Loucy (cell line): ENCODE measurements at regions not wholly inside any gene's neighbourhood (a gene's known extent, or its start where the extent isn't known, plus 50 kb on each side); places are given as distances from the start of the nearest gene placed in this dataset.

ENCODE experiments used
- H2AFZ ChIP-seq: fragments of 200-600 bp; sonication (generic); 2 replicates; pipeline ENCODE4 v1.6.0; 2016; ENCODE audit warnings: antibody characterized with exemption, mild to moderate bottlenecking, low read length, moderate library complexity
- H3F3A ChIP-seq: fragments of 200-600 bp; 2 replicates; pipeline ENCODE4 v1.6.0; 2016; ENCODE audit warnings: antibody characterized with exemption, low read depth, mild to moderate bottlenecking
- H3K27me3 ChIP-seq: fragments of 200-600 bp; sonication (generic); 2 replicates; pipeline ENCODE4 v1.6.1; 2014; ENCODE audit warnings: low read length, mild to moderate bottlenecking; ENCODE audit not compliant: insufficient read depth, poor library complexity, severe bottlenecking
- H3K36me3 ChIP-seq: fragments of 200-600 bp; sonication (generic); 2 replicates; pipeline ENCODE4 v1.6.1; 2016; ENCODE audit warnings: low read length; ENCODE audit not compliant: insufficient read depth
- H3K4me1 ChIP-seq: fragments of 200-600 bp; sonication (generic); 2 replicates; pipeline ENCODE4 v1.5.1; 2014; ENCODE audit warnings: low read length, mild to moderate bottlenecking; ENCODE audit not compliant: insufficient read depth, poor library complexity, severe bottlenecking
- H3K4me2 ChIP-seq: fragments of 200-600 bp; sonication (generic); 2 replicates; pipeline ENCODE4 v1.6.0; 2014; ENCODE audit warnings: antibody characterized with exemption, low read length, low read depth, mild to moderate bottlenecking; ENCODE audit not compliant: poor library complexity, severe bottlenecking
- H3K4me3 ChIP-seq: fragments of 200-600 bp; sonication (generic); 2 replicates; pipeline ENCODE4 v1.5.1; 2014; ENCODE audit warnings: low read length, mild to moderate bottlenecking, mixed read lengths; ENCODE audit not compliant: poor library complexity, severe bottlenecking
- H3K79me2 ChIP-seq: fragments of 200-600 bp; sonication (generic); 2 replicates; pipeline ENCODE4 v1.6.1; 2014; ENCODE audit warnings: low read length; ENCODE audit not compliant: insufficient read depth
- H3K9ac ChIP-seq: fragments of 200-600 bp; sonication (generic); 2 replicates; pipeline ENCODE4 v1.6.0; 2014; ENCODE audit warnings: mild to moderate bottlenecking, low read depth, low read length, moderate library complexity; ENCODE audit not compliant: poor library complexity, severe bottlenecking
- H3K9me2 ChIP-seq: fragments of 200-600 bp; sonication (generic); replicated peaks from 2 replicates; pipeline ENCODE4 v1.6.1; 2016; ENCODE audit warnings: low read depth, low read length, mixed read lengths
- H3K9me3 ChIP-seq: fragments of 200-600 bp; sonication (generic); 2 replicates; pipeline ENCODE4 v1.6.1; 2014; ENCODE audit warnings: mild to moderate bottlenecking, antibody characterized with exemption, low read length, low read depth; ENCODE audit not compliant: insufficient read depth
- H4K20me1 ChIP-seq: fragments of 200-600 bp; sonication (generic); 2 replicates; pipeline ENCODE4 v1.6.0; 2014; ENCODE audit warnings: antibody characterized with exemption, low read length, mild to moderate bottlenecking; ENCODE audit not compliant: insufficient read depth, poor library complexity, severe bottlenecking
- CTCF ChIP-seq: fragments of 200-600 bp; sonication (generic); conservative IDR thresholded peaks from 2 replicates; pipeline ENCODE4 v1.5.1; 2014; ENCODE audit warnings: mild to moderate bottlenecking, antibody characterized with exemption, low read length
- EZH2phosphoT487 ChIP-seq: fragments of 200-600 bp; IDR thresholded peaks from 2 replicates; pipeline ENCODE4 v1.6.1; 2018; ENCODE audit warnings: antibody characterized with exemption, mild to moderate bottlenecking, moderate library complexity, borderline replicate concordance

DNA sequence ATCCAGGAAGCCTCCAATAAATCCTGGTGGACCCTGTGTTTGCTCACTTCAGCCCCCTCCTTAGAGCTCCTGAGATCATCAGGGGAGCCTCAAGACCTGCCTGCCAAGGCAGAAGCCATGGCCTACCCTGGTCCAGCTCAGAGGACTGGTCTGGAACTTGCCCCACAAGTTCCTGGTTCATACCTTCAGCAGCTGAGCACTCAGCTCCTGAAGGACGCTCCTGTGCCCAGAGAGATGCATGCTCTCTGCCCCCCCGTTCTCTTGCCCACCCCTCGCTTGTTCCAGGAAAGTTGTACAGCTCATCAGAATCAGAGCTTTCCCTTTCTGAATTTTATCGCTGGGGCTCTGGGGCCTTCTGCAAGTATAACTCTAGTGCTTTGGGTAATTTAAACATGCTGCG lies 210.5 kb upstream of the ISX start:
- no peaks in the 10 kb centered on the region for H3F3A ChIP-seq
- no peak for TF ChIP-seq CTCF
- no peak for TF ChIP-seq EZH2phosphoT487
- no peaks in the 10 kb centered on the region for H3K9me3 ChIP-seq
- H3K27me3 ChIP-seq = no peaks in the 10 kb centered on the region
- no peaks in the 10 kb centered on the region for H3K4me1 ChIP-seq
- H3K9me2 ChIP-seq = no peaks in the 10 kb centered on the region
- no peak overlapping the region for H3K4me3 ChIP-seq
- H3K79me2 ChIP-seq = no peaks in the 10 kb centered on the region
- no peak overlapping the region for H3K4me2 ChIP-seq
- H2AFZ ChIP-seq = no peak overlapping the region
- no peaks in the 10 kb centered on the region for H4K20me1 ChIP-seq
- H3K9ac ChIP-seq = no peak overlapping the region
- H3K36me3 ChIP-seq = no peaks in the 10 kb centered on the region

GRCh38 chr22:34858066-34858465 lies 207.9 kb upstream of the ISX start:
- no peaks in the 10 kb centered on the region for H3K4me1 ChIP-seq
- no peaks in the 10 kb centered on the region for H3F3A ChIP-seq
- H3K9me3 ChIP-seq = no peaks in the 10 kb centered on the region
- H3K4me2 ChIP-seq = no peak overlapping the region
- H2AFZ ChIP-seq = no peak overlapping the region
- no peak overlapping the region for H3K4me3 ChIP-seq
- H3K27me3 ChIP-seq = no peaks in the 10 kb centered on the region
- no peaks in the 10 kb centered on the region for H3K9me2 ChIP-seq
- H4K20me1 ChIP-seq = no peaks in the 10 kb centered on the region
- H3K36me3 ChIP-seq = no peaks in the 10 kb centered on the region
- no peak overlapping the region for H3K9ac ChIP-seq
- TF ChIP-seq EZH2phosphoT487 = no peak
- TF ChIP-seq CTCF = no peak
- no peaks in the 10 kb centered on the region for H3K79me2 ChIP-seq

DNA sequence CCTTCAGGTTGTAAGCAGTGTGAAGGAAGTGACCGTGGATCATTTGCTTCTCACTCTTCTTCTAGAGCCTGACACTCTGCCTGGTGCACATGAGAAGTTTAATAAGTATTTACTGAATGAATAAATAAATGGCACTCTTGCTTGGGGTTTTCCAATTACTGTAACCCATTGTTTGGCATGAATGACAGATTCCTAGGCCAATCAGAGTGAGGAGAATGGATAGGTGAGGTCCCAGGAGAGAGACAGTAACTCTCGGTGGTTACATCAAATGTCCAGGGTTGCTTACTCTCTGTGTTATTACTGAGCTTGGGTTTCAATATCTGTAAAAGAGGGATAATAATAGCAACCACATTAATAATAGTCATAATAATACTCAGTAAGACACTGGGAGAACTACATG lies 204.2 kb upstream of the ISX start:
- H3K36me3 ChIP-seq = no peaks in the 10 kb centered on the region
- no peak overlapping the region for H2AFZ ChIP-seq
- H3K9ac ChIP-seq = no peak overlapping the region
- no peaks in the 10 kb centered on the region for H3K9me3 ChIP-seq
- H4K20me1 ChIP-seq = no peaks in the 10 kb centered on the region
- no peaks in the 10 kb centered on the region for H3K27me3 ChIP-seq
- no peaks in the 10 kb centered on the region for H3K79me2 ChIP-seq
- H3K4me3 ChIP-seq = no peak overlapping the region
- no peak overlapping the region for H3K4me2 ChIP-seq
- no peaks in the 10 kb centered on the region for H3F3A ChIP-seq
- TF ChIP-seq EZH2phosphoT487 = no peak
- TF ChIP-seq CTCF = no peak
- no peaks in the 10 kb centered on the region for H3K4me1 ChIP-seq
- H3K9me2 ChIP-seq = no peaks in the 10 kb centered on the region
